GM03348 (cell line): ENCODE measurements at regions not wholly inside any gene's neighbourhood (a gene's known extent, or its start where the extent isn't known, plus 50 kb on each side); places are given as distances from the start of the nearest gene placed in this dataset.
"Not testable (repeated sequence)": the region's sequence is repeated elsewhere in the genome, so short reads cannot be mapped to it uniquely, and the experiment has no call there.

Source experiments
- DNase-seq: peaks from one replicate; pipeline ENCODE4 v3.0.0; 2012; ENCODE audit warnings: low spot score

DNA sequence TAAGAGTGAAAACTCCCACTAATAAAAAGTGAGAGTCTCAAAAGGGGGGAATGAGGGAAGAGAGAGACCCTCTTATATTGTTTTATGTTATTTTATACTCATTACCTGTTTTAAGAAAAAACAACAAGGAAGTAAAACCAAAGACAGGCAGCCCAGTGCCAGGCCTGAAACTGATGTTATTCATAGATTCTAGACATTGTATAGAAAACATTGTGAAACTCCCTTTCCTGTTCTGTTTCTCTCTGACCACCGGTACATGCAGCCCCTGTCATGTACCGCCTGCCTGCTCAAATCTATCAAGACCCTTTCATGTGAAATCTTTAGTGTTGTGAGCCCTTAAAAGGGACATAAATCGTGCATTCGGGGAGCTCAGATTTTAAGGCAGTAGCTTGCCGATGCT, 216.4 kb upstream of the CNTN3 start:
- DNase-seq, result not testable (repeated sequence)

DNA sequence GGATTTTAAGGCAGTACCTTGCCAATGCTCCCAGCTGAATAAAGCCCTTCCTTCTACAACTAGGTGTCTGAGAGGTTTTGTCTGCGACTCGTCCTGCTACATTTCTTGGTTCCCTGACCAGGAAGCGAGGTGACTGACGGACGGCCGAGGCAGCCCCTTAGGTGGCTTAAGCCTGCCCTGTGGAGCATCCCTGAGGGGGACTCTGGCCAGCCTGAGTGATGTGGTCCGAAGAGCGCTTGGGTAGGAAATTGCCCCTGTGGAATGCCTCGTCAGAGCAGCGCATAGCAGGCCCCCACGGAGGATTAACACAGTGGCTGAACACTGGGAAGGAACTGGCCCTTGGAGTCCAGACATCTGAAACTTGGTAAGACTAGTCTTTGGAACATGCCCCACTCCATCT, 210.9 kb upstream of the CNTN3 start:
- DNase-seq, result not testable (repeated sequence)

DNA sequence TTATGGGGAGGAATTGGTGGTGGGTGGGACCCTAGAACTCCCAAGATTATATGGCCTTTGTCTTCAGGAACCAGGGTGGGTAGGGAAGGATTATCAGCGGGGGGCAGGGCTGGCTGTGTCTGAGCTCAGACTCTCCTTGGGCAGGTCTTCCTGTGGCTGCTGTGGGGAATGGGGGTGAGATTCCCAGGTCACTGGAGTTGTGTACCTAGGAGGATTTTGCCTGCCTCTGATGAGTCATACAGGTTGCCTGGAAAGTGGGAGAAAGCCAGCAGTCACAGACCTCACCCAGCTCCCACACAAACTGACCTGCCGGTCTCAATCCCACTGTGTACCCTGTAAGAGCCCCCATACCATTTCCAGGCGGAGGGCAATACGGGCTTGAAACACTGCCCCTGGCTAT, 209.9 kb upstream of the CNTN3 start:
- DNase-seq, result no peak

DNA sequence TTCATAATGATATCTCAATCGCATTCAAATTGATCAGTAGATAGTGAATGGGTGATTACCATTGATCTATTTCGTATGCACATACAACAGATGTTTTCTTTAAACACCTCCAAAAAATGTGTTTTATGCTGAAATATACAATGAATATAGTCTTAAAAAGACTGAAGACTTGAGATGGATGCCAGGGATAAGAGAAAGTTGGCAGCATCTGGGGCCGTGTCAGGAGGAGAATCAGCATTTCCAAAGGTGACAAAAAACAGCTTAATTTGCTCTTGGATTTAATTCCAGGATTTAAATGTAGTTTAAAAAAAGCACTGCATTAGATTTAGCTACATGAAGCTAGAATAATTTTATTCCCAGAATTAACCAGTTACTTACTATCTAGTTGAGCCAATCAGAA, 199.7 kb upstream of the CNTN3 start:
- DNase-seq, result no peak

DNA sequence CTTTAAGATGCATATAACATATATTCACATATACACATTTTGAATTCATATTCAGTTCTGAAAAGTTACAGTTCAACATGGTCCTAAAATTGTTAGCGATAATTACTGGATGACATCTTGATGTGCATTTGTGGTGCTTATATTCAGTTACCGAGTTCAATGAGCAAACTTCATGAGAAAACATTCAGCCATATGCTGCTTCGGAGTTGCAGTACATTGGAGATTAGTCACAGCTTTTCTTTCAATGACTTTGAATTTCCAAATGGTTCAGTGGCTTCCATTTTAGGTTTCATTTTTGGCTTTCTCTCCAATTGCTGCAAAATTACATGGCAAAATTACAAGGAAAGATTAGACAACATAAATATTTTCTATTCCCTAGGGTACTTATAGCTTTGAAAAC, 198.3 kb upstream of the CNTN3 start:
- DNase-seq, result no peak

DNA sequence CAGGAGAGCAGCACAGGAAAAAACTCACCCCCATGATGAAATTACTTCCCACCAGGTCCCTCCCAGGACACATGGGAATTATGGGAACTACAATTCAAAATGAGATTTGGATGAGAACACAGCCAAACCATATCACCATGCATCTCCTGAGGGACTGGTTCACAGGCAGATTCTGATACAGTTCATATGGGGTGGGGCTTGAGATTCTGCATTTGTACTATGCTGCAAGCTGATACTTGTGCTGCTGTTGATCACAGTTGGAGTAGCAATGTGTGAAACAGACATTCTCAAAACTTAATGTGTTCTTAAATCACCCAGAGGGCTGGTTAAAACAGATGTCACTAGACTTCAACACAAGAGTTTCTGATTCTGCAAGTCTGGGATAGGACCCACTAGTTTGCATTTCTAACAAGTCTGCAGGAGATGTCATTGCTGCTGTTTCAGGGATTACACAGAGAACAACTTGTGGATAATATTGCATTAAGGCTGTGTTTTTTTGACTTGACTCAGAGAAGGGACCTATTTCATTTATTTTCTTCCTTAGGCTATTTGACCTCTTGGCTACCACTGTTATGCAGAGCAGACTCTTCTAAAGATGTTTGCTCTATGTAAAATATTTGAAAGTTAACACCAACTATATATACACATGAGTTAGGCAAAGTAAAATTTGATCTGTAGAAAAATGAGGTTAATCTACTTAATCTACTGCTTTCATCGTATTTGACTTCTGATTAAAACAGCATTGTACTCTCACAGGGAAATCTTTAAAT, 194.2 kb upstream of the CNTN3 start:
- DNase-seq, result no peak

DNA sequence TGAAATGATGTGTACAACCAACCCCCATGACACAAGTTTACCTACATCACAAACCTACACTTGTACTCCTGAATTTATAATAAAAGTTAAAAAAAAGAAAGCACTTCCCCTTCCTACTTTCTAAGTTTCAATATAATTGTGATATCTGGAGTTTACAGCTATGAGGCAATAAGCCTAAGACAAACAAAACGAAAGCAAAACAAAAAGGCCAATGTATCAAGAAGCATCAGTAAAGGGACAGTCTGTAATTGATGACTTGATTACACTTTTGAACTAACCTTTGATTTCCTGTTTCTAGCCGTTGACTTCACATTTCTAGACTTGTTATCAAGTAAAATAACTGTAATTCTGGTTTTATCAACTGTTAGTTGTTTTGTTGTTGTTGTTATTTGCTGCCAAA, 187.5 kb upstream of the CNTN3 start:
- no peak for DNase-seq

DNA sequence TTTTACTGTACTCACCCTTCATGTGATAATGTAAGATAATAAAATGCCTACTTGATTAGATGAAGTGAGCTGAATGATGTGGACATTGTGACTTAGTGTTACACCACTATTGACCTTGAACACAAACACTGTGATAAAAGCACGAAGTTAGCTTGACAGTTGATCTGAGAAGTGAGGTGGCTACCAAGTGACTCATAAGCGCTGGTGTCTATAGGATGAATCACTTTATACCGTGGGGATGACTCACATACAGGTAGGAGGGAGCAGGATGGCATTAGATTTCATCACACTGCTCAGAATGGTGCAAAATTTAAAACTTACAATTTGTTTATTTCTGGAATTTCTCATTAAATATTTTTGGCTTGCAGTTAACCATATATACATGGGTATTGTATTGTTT, 174.7 kb upstream of the CNTN3 start:
- DNase-seq, result no peak

DNA sequence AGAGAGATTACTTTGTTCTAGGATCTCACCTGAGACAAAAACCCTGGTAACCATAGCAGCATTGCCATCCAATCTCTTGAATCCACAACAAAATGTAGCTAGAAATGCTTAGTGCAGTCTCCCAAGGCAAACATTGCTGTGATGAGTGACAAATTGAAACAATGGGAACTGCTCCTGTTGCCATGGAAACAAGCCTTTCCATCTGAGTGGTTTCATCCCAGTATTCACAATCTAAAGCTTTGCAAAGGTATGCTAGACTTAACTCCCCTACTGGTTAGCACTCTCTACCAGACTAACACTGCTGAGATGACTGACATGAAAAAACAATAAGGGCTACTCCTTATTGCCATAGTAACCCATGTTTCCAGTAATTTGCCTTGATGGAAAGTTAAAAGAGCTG, 172.6 kb upstream of the CNTN3 start:
- no peak for DNase-seq

DNA sequence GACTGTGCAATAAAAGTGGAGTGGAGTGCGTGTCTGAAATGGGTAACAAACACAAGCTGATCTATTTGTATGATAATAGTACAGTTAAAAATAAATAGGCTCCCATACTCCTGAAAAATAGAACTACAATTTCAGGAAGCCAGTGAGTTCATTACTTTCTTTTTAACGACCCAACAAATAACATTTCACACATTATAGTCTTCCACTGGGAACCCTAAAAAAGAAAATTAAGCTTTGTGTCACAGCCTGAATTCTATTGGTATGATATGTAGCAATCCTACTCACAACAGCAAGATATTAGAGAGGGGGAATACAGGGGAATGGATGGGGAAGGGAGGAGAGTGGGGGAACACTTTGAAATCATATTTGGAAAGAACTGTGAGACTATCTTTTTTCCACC, 156.9 kb upstream of the CNTN3 start:
- DNase-seq, result no peak

DNA sequence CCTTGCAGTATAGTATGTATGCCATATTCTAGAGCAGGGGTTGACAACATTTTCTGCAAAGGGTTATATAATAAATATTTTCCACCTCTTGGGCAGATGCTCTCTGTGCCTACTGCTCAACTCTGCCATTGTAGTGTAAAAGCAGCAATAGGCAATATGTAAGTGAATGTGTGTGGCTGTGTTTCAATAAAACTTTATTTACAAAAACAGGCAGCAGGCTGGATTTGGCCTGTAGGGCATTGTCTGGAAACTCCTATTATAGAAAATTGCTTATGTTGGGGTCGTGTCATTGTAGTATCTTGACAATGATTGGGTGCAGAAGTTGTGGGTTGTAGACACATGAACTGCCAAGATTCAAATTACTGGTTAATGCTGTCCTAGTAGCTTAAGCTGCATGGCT, 153.6 kb upstream of the CNTN3 start:
- no peak for DNase-seq

DNA sequence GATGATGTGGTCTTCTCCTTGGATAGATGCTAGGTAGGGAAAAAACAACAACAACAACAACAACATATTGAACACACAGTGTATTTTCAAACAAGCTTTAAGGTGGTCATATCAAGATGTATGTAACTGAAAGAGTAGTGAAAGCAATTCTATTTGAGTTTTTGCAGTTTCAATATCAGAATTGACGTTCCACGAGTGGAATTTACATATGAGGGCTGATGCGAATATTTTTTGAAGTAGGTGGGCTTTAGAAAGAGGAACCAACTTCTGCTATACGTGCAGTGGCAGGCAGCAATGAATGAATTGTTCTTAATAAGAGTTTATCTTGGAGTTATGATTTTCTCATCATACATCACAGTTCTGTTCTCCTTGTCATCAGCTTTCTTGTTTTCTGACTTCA, 151.9 kb upstream of the CNTN3 start:
- no peak for DNase-seq

DNA sequence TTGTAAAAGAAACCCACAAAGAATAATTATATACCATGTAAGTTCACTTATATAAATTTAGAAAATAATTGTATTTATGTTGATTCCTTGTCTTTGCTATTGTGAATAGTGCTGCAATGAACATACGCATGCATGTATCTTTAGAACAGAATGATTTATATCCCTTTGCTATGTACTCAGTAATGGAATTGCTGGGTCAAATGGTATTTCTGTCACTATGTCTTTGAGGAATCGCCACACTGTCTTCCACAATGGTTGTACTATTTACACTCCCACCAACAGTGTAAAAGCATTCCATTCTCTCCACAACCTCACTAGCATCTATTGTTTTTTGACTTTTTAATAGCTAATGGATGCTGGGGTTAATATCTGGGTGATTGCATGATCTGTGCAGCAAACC, 149.4 kb upstream of the CNTN3 start:
- no peak for DNase-seq

DNA sequence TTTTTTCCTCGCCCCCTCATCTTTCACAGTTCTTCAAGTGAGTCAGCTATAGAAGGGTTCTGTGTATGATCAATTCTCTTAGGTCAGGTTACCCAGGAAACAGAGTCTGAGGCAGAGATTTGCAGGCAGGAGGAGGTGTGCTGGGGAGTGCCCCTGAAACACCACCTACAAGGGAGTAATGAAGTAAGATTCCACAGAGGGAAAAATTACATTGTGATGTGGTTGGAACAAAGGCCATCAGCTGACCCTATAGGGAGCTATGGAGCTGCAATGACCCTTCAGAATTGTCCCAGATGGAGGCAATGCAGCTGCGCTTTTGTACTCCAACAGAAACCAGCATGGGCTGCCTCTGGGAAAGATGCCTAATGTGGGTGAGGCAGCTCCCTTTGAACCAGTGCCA, 142.2 kb upstream of the CNTN3 start:
- no peak for DNase-seq

DNA sequence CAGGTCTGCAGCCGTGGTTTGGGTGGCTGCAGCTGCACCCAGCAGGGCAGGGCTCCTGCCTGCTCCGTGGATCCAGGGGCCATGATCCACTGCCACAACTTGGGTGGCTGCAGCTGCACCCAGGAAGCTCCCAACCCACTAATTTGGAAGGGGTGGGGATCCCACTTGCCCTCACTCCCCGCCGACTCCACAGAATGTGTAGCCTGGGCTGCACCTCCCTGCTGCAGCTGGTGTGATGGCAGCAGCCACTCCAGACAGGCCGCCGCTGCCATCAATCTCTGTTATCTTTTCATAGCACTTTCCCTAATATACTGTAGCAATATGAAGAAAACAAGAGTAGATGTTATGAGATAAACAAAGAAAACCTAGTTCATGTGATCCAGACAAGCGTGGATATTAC, 137.8 kb upstream of the CNTN3 start:
- no peak for DNase-seq

DNA sequence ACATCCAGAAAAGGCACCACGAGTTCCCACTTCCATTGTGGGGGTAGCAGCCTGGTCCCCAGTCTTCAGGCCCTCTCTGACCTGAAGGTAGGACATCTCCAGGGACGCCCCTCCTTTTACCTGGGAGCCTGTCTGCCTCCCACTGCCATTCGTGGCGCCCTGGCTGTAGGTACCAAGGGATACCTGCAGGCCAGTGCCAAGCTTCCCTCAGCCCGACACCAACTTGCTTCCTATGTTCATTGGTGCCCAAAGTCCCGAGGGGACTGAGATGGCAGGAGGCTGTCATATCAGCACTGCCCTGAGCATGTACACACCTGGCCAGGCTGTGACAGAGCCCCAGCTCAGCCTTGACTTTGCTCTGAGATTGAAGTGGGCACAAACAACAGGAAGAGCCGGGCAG, 137.3 kb upstream of the CNTN3 start:
- no peak for DNase-seq

DNA sequence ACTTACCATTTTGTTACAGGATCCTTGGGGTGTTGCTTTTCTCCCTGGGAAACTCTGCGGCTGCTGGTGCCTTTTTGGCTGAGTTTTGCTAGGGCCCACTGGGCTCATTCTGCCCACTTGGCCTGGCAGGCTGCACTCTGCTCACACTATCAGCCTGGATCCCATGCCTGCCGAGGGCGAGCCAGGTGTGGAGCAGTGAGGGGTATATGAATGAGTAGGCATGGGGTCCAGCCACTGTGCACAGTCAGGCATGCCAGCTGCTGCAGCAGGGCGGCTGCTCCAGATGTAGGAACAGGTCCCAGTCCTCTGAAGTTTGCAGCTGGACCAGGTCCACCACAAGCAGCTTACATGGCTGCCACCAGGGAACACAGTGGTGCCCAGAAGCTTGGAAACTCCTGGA, 136.4 kb upstream of the CNTN3 start:
- DNase-seq, result no peak

DNA sequence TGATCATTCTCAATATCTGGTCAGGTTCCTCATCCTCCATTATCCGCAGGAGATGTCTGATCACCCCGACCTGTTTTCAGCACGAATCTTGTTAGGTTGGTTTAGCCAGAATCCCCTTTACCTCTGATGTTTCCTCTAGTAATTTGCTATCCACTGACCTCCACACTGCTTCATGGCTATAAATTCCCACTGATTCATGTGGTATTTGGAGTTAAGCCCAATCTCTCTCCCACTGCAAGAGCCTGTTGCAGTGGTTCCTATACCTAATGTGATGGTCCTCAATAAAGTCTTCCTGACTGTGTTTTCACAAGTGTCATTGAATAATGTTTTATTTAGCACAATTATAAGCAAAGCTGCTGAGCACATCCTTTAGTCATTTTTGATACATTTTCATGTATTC, 124.8 kb upstream of the CNTN3 start:
- DNase-seq, result no peak

DNA sequence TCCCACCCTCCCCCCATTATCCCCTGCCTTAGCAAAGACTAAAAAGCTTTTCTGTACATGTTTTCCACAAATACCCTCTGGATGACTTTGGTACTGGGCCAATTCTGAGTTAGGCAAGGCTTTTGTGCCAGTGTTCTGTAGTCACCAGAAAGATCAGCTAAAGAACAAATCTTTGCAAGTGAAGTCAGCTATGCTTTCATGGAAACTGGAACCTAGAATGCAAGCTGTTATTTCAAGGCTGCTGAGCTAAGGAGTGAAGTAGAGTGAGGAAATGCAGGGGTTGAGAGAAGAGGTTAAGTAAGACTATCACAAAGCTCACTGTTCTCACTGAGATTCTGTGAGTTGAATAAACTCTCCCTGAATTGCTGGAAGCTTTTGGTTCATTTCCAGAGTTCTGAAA, 107.8 kb upstream of the CNTN3 start:
- DNase-seq, result no peak

DNA sequence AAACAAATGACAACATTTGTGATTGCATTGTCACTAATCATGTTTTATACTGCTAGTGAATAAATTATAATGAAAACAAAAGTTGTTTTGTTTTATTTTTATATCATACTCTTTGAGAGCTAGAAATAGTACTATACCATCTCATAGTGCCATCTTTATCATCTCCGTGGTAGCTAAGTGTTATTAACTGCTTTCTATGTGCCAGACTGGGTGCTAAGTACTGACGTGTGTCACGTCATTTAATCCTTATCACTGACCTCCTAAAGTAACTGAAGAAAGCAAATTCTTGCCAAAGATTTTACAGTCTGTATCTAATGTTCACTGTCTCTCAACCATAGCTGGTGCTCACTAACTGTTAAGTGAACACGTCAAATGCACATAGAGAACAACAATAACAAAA, 99.5 kb upstream of the CNTN3 start:
- no peak for DNase-seq

DNA sequence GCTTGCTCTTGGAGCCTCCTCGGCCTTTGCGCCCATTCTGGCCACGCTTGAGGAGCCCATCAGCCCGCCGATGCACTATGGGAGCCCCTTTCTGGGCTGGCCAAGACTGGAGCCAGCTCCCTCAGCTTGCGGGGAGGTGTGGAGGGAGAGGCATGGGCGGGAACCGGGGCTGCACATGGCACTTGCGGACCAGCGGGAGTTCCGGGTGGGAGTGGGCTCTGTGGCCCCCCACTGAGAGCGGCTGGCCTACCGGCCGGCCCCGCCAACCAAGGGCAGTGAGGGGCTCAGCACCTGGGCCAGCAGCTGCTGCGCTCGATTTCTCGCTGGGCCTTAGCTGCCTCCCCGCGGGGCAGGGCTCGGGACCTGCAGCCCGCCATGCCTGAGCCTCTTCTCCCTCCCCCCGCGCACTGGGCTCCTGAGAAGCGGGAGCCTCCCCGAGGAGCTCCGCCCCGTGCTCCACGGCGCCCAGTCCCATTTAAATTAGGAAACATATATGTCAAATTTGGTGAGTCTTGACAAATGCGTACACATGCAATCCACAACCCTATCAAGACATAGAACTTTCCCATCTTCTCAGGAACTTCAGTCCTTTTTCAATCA, 97.6 kb upstream of the CNTN3 start:
- DNase-seq, result no peak

DNA sequence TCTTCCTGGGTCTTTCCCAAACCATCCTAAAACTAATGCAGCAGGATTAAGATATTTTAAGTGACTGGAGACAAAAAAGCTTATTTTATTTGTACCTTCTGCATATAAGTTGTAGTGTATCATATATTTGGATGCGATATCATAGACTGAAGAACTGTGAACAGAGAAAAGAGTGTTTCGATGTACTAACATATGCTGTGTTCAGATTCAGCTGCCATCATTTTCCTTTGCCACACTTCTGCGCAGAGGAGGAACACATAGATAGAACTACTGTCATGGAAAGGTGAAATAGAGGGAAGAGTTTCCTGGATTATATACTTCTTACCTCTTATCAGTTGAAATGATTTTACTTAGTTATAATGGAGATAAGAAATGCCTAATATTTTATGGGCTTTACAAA, 95.5 kb upstream of the CNTN3 start:
- no peak for DNase-seq

DNA sequence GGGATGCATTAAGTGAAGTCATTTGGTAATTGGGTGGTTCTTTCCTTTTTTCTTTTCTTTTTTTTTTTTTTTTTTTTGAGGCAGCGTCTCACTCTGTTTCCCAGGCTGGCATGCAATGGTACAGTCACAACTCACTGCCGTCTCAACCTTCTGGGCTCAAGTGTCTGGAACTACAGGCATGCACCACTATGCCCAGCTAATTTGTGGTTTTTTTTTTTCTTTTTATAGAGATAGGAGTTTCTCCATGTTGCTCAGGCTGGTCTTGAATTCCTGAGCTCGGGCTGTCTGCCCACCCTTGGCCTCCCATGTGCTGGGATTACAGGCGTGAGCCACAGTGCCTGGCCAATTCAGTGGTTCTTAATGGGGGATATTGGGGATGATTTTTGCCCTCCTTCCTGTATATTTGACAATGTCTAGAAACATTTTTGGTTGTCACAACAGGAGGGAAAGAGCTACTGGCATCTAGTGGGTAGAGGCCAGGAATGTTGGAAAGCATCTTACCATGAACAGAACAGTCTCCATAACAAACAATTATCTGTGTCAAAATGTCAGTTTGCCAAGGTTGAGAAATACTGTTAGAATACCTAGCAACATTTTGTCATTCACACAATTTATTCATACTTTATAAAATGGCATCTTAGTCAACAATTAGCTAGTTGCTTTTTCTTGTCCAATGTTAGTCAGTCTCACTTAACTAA, 79.4 kb upstream of the CNTN3 start:
- DNase-seq, result peak; percentile 16

DNA sequence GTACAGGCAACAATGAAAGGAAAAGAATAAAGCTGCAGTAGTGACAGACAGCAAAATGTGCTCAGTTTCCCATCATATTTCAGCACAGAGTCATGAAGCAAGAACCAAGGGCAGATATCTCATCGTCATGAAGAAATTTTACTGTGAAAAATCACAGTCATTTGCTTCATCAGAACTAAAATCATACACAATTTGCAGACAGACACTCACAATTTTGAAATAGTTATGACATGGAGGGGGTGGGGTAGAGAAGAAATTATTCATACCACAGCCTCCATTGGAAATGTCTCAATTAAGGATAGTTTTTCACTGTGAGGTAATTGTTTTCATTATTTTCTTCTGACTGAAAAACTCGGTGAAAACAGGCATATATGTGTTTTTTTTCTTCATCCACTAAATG, 78.8 kb upstream of the CNTN3 start:
- peak; percentile 14 for DNase-seq
